Activated CD8-positive, alpha-beta T cell treated with anti-CD3 and anti-CD28 coated beads, Interleukin-2, amount 10 ng/mL, durations not matched to agents 7 days and 5 days (primary cell): ENCODE measurements at regions not wholly inside any gene's neighbourhood (a gene's known extent, or its start where the extent isn't known, plus 50 kb on each side); places are given as distances from the start of the nearest gene placed in this dataset.

Experiments used
- ATAC-seq: fragments of 150-1000 bp; cut with Tn5 transposase; one replicate; pipeline ENCODE4 v1.10.0; 2021; ENCODE audit warnings: moderate library complexity
- CTCF ChIA-PET: fragments of 350-600 bp; sonication (Branson Sonifier 250); formaldehyde crosslinking; loops from one replicate; lab custom pipeline; 2021; ENCODE audit warnings: antibody characterized with exemption; lab: Charles Lee
- POLR2A ChIA-PET: fragments of 350-600 bp; sonication (Branson Sonifier 250); formaldehyde crosslinking; loops from one replicate; lab custom pipeline; 2021; ENCODE audit warnings: antibody characterized with exemption; lab: Charles Lee
- DNase-seq: peaks from one replicate; pipeline ENCODE4 v3.0.0-alpha.2; 2020
- H3K27ac Mint-ChIP-seq: one replicate; pipeline ENCODE4 v1.8.0; 2021; ENCODE audit warnings: mild to moderate bottlenecking, mixed read lengths
- H3K27me3 Mint-ChIP-seq: one replicate; pipeline ENCODE4 v1.8.0; 2021; ENCODE audit warnings: low read depth, mixed read lengths
- H3K36me3 Mint-ChIP-seq: one replicate; pipeline ENCODE4 v1.8.0; 2021; ENCODE audit warnings: low read depth, mixed read lengths
- H3K4me1 Mint-ChIP-seq: one replicate; pipeline ENCODE4 v1.8.0; 2021; ENCODE audit warnings: low read depth, mixed read lengths
- H3K4me3 Mint-ChIP-seq: one replicate; pipeline ENCODE4 v1.8.0; 2021; ENCODE audit warnings: mild to moderate bottlenecking, mixed read lengths
- H3K9me3 Mint-ChIP-seq: one replicate; pipeline ENCODE4 v1.8.0; 2022; ENCODE audit warnings: mixed read lengths; ENCODE audit not compliant: insufficient read depth

DNA sequence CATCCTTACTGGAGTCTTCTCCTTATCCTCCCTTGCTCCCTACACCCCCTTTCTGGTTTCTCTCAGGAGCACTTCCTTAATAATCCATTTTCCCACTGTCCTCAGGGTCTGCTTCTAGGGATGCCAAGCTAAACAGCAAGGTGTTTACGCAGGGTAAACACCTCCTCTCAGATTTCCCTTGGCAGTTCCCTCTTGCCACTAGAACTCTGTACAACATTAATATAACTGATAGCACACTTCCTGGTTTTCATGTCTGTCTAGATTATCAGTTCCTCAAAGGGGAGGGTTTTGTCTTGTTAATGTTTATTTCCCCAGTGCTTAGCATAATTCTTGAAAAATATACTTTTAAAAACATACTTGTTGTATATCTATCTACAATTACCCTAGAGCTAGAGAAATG, 118.0 kb upstream of the SLC24A5 start:
- ChIA-PET POLR2A (no interaction called here), CTCF (no interaction called here)
- Mint-ChIP-seq H3K36me3 (no peaks in the 10 kb centered on the region), H3K27me3 (peaks cover 2% of the 10 kb centered on the region), H3K4me1 (no peaks in the 10 kb centered on the region), H3K4me3 (no peak overlapping the region), H3K27ac (no peak overlapping the region), H3K9me3 (no peaks in the 10 kb centered on the region)
- no peak for ATAC-seq
- DNase-seq: no peak

DNA sequence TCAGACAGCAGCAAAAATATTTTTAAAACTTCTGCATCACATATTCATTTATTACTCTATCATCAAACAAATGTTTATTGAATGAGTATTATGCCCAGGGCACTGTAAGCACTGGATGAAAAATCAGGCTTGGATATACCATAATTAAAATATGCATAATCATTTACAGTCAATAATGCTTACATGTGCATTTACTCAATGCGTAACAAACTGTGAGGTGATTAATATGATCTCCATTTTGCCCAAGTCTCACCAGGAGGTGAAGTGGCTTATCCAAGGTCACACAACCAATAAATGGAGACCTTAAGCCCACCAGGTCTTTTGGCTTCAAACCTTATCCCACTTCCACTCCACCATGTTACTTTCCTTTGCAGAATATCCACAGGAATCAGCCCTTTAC, 117.3 kb upstream of the SLC24A5 start:
- Mint-ChIP-seq H3K27ac (no peak overlapping the region), H3K4me3 (no peak overlapping the region), H3K27me3 (peaks cover 2% of the 10 kb centered on the region), H3K36me3 (no peaks in the 10 kb centered on the region), H3K9me3 (no peaks in the 10 kb centered on the region), H3K4me1 (no peaks in the 10 kb centered on the region)
- ChIA-PET POLR2A (no interaction called here), CTCF (no interaction called here)
- ATAC-seq (no peak), DNase-seq (no peak)

DNA sequence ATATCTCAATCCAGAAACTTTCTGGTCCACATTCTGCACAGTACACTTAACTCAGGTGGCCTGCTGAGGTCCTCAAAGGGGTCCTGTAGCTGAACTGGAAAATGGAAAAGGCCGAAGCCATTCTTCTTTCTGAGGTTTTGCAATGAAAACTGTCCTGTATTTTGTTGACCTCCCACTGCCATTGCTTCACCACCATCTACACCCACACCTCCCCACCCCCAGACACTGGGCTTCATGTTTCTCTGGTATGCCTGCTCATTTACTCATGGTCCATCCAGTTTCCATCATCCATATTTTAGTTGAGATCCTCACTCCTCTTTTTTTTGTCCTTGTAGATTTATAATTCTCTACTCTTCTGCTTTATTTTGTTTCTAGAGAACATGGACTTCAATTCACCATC, 115.7 kb upstream of the SLC24A5 start:
- H3K36me3 Mint-ChIP-seq: no peaks in the 10 kb centered on the region
- peaks cover 2% of the 10 kb centered on the region for H3K27me3 Mint-ChIP-seq
- ATAC-seq: no peak
- CTCF ChIA-PET: interaction anchor here (0.6 to 1.1 kb wide), 2 partner anchors 17 to 280 kb away, joined by 3 read pairs; no protein-coding TSS in a partner anchor
- H3K4me1 Mint-ChIP-seq: no peaks in the 10 kb centered on the region
- POLR2A ChIA-PET: no interaction called here
- H3K4me3 Mint-ChIP-seq: no peak overlapping the region
- DNase-seq: no peak
- no peak overlapping the region for H3K27ac Mint-ChIP-seq
- H3K9me3 Mint-ChIP-seq: no peaks in the 10 kb centered on the region

DNA sequence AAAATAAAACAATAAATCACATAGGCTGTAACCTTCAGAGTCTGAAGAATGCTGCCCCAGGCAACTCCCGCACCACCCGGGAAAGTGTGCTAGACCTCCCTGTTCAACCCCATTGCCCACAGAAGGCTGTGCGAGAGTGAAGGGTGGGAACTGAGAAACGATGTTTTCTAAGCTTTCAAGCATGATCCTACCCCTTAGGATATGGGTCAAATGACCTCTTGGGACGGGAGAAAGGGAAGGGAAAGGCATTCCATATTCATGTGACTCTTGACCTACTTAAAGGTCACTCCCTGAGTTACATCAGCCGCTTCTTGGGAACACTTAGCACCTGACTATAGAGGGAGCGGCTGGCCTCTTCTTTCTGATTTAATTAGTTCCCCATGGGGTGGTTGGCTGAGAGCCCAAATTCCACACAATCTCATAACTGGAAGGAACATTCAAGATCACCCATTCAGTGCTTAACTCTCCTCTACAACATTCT, 114.7 kb upstream of the SLC24A5 start:
- Mint-ChIP-seq H3K4me1 (no peaks in the 10 kb centered on the region), H3K36me3 (no peaks in the 10 kb centered on the region), H3K27me3 (peaks cover 2% of the 10 kb centered on the region), H3K4me3 (no peak overlapping the region), H3K9me3 (no peaks in the 10 kb centered on the region), H3K27ac (no peak overlapping the region)
- no peak for DNase-seq
- ChIA-PET POLR2A (no interaction called here), CTCF (no interaction called here)
- no peak for ATAC-seq

DNA sequence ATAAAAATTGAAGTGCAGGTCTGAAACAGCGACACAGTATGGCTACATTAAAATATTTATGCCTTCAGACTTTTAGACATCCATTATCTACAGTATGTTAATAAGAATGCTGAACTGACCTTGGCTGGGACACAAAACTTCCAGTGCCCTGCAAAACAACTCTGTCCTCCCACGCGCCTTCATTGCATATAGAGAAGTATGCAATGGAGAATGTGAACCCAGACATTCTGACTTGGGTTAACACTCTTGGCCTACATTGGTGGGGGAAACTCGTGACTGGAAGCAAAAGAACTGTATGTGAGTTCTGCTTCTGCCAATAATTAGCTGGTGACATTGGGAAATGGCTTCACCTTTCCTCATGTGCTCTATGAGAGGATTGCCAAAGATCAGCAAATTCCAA, 110.5 kb upstream of the SLC24A5 start:
- CTCF ChIA-PET: no interaction called here
- DNase-seq: no peak
- H3K27me3 Mint-ChIP-seq: no peaks in the 10 kb centered on the region

DNA sequence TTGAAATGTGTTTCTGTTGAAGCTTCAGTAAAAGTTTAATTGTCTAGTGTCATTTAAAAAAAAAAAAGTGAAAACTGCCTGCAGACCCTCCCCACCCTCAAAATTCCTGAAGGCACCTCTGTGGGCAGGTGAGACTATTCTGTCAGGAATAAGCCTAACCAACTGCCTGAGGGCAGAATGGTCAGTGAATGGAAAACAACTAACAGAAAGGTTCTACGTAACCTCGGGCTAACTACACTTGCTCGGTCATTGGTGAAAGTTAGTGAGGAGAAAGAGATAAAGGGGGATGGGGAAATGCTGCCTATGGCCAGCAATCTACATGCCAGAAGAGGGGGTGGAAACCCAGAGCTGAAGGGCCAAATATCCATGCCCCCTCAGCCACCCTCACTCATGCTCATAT, 108.6 kb upstream of the SLC24A5 start:
- ATAC-seq (no peak), DNase-seq (no peak)
- Mint-ChIP-seq H3K27me3 (no peaks in the 10 kb centered on the region), H3K9me3 (no peaks in the 10 kb centered on the region), H3K36me3 (no peaks in the 10 kb centered on the region), H3K27ac (no peak overlapping the region), H3K4me3 (no peak overlapping the region), H3K4me1 (no peaks in the 10 kb centered on the region)
- CTCF ChIA-PET: no interaction called here
- POLR2A ChIA-PET: no interaction called here

More for the DNA sequence above, 110.5 kb upstream of the SLC24A5 start:
- H3K27ac Mint-ChIP-seq: no peak overlapping the region
- no peaks in the 10 kb centered on the region for H3K4me1 Mint-ChIP-seq
- H3K36me3 Mint-ChIP-seq: no peaks in the 10 kb centered on the region
- POLR2A ChIA-PET: no interaction called here
- ATAC-seq: no peak
- H3K4me3 Mint-ChIP-seq: no peak overlapping the region
- H3K9me3 Mint-ChIP-seq: no peaks in the 10 kb centered on the region

DNA sequence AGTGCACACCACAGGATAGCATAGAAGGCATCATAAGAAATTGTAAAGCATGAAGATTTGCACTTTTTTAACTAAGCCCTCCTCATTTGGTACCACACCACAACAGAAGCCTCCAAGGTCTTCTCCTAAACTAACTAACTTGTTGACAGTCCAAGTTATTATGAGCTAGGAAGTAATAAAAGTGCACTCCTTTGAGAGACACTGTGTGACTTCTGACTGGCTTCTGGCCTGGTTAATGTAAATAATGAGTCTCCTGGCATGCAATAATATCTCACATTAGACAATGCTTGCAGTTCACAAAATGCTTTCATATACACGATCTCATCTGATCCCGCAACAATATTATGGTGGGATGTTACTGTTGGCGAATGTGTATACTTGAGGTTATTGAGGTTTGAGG, 103.9 kb upstream of the SLC24A5 start:
- H3K4me1 Mint-ChIP-seq: no peaks in the 10 kb centered on the region
- no peak overlapping the region for H3K27ac Mint-ChIP-seq
- no peaks in the 10 kb centered on the region for H3K9me3 Mint-ChIP-seq
- ChIA-PET POLR2A (no interaction called here), CTCF (no interaction called here)
- ATAC-seq: no peak
- no peak for DNase-seq
- H3K36me3 Mint-ChIP-seq: no peaks in the 10 kb centered on the region
- H3K27me3 Mint-ChIP-seq: no peaks in the 10 kb centered on the region
- no peak overlapping the region for H3K4me3 Mint-ChIP-seq

DNA sequence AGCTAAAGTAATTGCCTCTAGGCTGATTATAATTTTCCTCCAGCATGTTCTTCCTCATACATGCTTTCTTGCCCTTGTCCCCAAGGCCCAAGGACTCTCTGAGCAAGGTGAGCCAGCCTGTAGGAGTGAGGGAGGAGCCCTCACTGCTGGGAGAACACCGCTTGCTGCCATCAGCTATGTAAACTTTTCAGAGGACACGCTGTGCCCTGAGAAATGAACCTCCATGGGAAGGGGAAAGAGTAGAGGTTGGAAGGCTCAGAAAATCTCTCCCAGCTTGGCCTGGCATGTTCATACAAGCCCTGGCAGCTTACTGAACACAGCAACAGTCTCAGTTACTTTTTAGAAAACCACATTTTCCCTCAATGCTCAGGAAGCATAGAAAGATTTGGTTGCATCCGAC, 103.0 kb upstream of the SLC24A5 start:
- H3K9me3 Mint-ChIP-seq: no peaks in the 10 kb centered on the region
- no peaks in the 10 kb centered on the region for H3K36me3 Mint-ChIP-seq
- no peak overlapping the region for H3K27ac Mint-ChIP-seq
- no peaks in the 10 kb centered on the region for H3K4me1 Mint-ChIP-seq
- ATAC-seq: no peak
- H3K4me3 Mint-ChIP-seq: no peak overlapping the region
- POLR2A ChIA-PET: no interaction called here
- CTCF ChIA-PET: no interaction called here
- DNase-seq: no peak
- H3K27me3 Mint-ChIP-seq: no peaks in the 10 kb centered on the region

DNA sequence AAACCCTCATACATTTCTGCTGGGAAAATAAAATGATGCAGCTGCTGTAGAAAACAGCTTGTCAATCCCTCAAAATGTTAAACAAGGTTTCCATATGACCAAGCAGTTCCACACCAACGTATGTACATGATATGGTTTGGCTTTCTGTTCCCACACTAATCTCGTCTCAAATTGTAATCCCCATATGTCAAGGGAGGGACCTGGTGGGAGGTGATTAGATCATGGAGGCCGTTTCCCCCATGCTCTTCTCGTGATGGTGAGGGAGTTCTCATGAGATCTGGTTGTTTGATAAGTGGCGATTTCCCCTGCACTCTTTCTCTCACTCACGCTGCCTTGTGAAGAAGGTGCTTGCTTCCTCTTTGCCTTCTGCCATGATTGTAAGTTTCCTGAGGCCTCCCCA, 100.6 kb upstream of the SLC24A5 start:
- Mint-ChIP-seq H3K27ac (no peak overlapping the region), H3K9me3 (no peaks in the 10 kb centered on the region), H3K27me3 (no peaks in the 10 kb centered on the region), H3K4me3 (no peak overlapping the region), H3K36me3 (no peaks in the 10 kb centered on the region), H3K4me1 (no peaks in the 10 kb centered on the region)
- DNase-seq (no peak), ATAC-seq (no peak)
- POLR2A ChIA-PET: no interaction called here
- CTCF ChIA-PET: interaction anchor here (1.2 kb wide), 1 partner anchor 32 kb away, joined by 3 read pairs; no protein-coding TSS in a partner anchor

DNA sequence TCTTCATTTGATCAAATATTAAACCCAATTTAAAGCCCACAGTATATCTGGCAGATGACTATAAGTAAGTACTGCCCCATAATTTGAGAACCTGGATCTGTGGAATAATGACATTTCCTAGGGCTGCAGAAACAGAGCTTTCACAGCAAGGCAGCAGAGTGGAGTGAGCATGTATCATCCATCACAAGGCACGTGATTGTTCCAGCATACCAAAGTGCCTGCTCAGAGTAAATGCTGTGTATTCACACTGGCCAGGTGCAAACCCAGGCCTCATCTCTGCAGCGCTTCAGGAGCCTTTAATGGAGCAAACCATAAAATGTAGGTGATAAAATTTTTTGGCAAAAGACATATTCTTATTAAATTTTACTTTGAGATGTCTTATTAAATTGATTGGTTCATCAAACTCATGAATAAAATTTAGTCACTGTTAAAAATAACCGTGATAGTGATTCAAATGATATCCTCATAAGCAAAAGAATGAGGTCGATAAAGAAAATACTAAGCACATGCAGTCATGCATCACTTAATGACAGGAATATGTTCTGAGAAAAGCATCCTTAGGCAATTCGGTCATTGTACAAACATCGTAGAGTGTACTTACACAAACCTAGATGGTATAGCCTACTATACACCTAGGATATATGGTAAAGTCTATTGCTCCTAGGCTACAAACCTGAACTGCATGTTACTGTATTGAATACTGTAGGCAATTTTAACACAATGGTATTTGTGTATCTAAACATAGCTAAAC, 99.3 kb upstream of the SLC24A5 start:
- Mint-ChIP-seq H3K9me3 (no peaks in the 10 kb centered on the region), H3K4me1 (no peaks in the 10 kb centered on the region), H3K36me3 (no peaks in the 10 kb centered on the region), H3K27me3 (no peaks in the 10 kb centered on the region), H3K27ac (no peak overlapping the region), H3K4me3 (no peak overlapping the region)
- DNase-seq (no peak), ATAC-seq (no peak)
- ChIA-PET POLR2A (no interaction called here), CTCF (no interaction called here)

DNA sequence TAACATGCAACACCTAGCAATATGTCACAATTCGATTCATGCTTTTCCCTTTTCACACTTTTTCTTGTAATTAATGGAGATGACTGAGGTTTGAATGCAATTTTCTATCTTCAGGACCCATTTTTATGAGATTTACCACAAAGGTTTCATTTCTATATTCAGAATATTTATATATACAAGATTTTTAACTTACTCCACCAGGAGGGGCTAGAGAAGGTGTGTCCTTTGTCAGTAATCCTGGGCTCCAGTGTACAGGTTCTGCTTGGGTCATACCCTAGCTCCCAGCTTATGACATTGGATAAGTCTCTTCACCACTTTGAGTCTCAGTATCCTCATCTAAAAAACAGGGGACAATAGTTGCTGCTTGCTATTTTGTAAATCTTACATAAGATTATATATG, 95.7 kb upstream of the SLC24A5 start:
- no peaks in the 10 kb centered on the region for H3K27me3 Mint-ChIP-seq

DNA sequence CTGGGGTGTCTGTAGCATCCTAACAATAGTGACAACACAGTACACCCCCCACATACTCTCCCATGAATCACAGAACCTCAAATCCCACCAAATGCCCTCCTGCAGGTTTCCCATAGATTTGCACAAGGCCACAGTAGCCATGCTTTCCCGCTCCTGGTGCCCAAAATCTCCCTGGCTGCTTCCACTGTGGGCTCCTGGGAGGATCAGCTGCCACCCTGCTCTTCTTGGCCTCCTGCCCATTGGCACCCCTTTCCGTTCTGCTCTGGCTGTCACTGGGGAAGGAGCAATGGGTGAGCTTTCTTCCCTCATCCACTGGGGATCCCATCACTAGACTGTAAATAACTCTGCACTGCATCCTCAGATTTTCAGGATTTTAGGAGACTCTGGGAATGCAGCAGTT, 92.1 kb upstream of the SLC24A5 start:
- Mint-ChIP-seq H3K27ac (no peak overlapping the region), H3K4me1 (no peaks in the 10 kb centered on the region), H3K4me3 (no peak overlapping the region), H3K9me3 (no peaks in the 10 kb centered on the region), H3K27me3 (peaks cover 2% of the 10 kb centered on the region), H3K36me3 (no peaks in the 10 kb centered on the region)
- ChIA-PET CTCF (no interaction called here), POLR2A (no interaction called here)
- no peak for ATAC-seq
- no peak for DNase-seq

More for the DNA sequence above, 95.7 kb upstream of the SLC24A5 start:
- Mint-ChIP-seq H3K4me1 (no peaks in the 10 kb centered on the region), H3K27ac (no peak overlapping the region), H3K4me3 (no peak overlapping the region), H3K9me3 (no peaks in the 10 kb centered on the region), H3K36me3 (no peaks in the 10 kb centered on the region)
- POLR2A ChIA-PET: no interaction called here
- ATAC-seq: no peak
- CTCF ChIA-PET: no interaction called here
- no peak for DNase-seq

DNA sequence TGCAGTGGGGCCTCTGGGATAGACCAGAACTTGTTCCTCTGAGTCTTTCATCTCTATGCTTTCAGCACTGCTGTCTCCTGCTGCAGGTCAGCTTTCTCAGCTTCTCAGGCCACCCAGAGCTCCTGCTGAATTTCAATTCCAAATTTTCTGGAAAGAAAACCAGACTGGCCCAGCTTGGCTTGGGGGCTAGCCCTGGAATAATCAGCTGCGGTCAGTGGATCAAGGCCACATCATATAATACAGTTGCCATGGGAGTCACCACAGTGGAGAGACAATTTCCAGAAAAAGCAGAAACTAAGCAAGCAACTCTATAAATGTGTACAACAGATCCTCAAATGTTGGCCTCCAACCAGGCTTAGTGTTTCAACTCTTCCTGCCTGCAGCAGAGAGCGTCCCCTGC, 91.1 kb upstream of the SLC24A5 start:
- Mint-ChIP-seq H3K4me3 (no peak overlapping the region), H3K9me3 (no peaks in the 10 kb centered on the region), H3K36me3 (no peaks in the 10 kb centered on the region), H3K4me1 (no peaks in the 10 kb centered on the region), H3K27ac (no peak overlapping the region), H3K27me3 (peaks cover 2% of the 10 kb centered on the region)
- DNase-seq (no peak), ATAC-seq (no peak)
- CTCF ChIA-PET: no interaction called here
- POLR2A ChIA-PET: no interaction called here
